ENCODE measurements at regions not wholly inside any gene's neighbourhood (a gene's known extent, or its start where the extent isn't known, plus 50 kb on each side); places are given as distances from the start of the nearest gene placed in this dataset.

DNA sequence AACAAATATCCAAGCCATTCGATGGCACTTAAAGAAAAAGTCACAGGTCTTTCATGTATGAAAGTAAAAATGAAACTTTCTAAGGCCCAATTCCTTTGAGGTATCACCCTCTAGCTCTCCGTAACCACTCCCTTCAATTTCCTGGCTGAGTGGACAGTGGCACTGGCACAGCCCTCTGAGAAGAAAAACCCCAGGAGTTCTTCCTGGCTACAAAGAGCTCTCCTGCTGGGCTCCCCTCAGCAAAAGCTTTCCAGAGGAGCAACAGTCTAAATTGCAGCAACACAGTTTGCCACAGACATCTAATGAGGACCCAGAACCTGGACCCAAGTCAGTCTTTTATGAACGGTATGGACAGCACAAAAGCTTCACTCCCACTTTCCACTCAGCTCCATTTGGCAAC, 71.8 kb downstream of the FUNDC1 start:
- H3K27me3 Mint-ChIP-seq, result no peaks in the 10 kb centered on the region
- no peak overlapping the region for H3K4me3 Mint-ChIP-seq
- ChIA-PET CTCF (no interaction called here), POLR2A (no interaction called here)
- H3K9me3 Mint-ChIP-seq, result no peaks in the 10 kb centered on the region
- ATAC-seq (no peak), DNase-seq (no peak)
- intact Hi-C loops (cut with micrococcal nuclease), result no loop called here
- H3K36me3 Mint-ChIP-seq (ENCODE audit: low read depth), result no peaks in the 10 kb centered on the region
- TF ChIP-seq, protein P1, sequence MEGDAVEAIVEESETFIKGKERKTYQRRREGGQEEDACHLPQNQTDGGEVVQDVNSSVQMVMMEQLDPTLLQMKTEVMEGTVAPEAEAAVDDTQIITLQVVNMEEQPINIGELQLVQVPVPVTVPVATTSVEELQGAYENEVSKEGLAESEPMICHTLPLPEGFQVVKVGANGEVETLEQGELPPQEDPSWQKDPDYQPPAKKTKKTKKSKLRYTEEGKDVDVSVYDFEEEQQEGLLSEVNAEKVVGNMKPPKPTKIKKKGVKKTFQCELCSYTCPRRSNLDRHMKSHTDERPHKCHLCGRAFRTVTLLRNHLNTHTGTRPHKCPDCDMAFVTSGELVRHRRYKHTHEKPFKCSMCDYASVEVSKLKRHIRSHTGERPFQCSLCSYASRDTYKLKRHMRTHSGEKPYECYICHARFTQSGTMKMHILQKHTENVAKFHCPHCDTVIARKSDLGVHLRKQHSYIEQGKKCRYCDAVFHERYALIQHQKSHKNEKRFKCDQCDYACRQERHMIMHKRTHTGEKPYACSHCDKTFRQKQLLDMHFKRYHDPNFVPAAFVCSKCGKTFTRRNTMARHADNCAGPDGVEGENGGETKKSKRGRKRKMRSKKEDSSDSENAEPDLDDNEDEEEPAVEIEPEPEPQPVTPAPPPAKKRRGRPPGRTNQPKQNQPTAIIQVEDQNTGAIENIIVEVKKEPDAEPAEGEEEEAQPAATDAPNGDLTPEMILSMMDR (IDR thresholded peaks at IDR 0.05), result no peak
- H3K27ac Mint-ChIP-seq, result no peak overlapping the region
- H3K4me1 Mint-ChIP-seq (ENCODE audit: low read depth), result no peaks in the 10 kb centered on the region

- DNase-seq (no peak), ATAC-seq (no peak)
- Mint-ChIP-seq H3K4me1 (ENCODE audit: low read depth) (no peaks in the 10 kb centered on the region), H3K36me3 (ENCODE audit: low read depth) (no peaks in the 10 kb centered on the region), H3K4me3 (no peak overlapping the region), H3K27me3 (no peaks in the 10 kb centered on the region), H3K9me3 (no peaks in the 10 kb centered on the region), H3K27ac (no peak overlapping the region)
- CTCF ChIA-PET, result no interaction called here
- intact Hi-C loops (cut with micrococcal nuclease), result no loop called here
- POLR2A ChIA-PET, result no interaction called here
- TF ChIP-seq, protein P1 (IDR thresholded peaks at IDR 0.05), result no peak
Measured at GRCh38 chrX:44462850-44463249, 79.8 kb downstream of the FUNDC1 start.

- Mint-ChIP-seq H3K27ac (no peak overlapping the region), H3K4me3 (no peak overlapping the region), H3K9me3 (no peaks in the 10 kb centered on the region), H3K36me3 (ENCODE audit: low read depth) (no peaks in the 10 kb centered on the region), H3K27me3 (no peaks in the 10 kb centered on the region), H3K4me1 (ENCODE audit: low read depth) (no peaks in the 10 kb centered on the region)
- intact Hi-C loops (cut with micrococcal nuclease), result no loop called here
- DNase-seq (no peak), ATAC-seq (no peak)
- TF ChIP-seq, protein P1 (IDR thresholded peaks at IDR 0.05), result no peak
- ChIA-PET POLR2A (no interaction called here), CTCF (no interaction called here)
Measured at GRCh38 chrX:44459501-44459900, 83.2 kb downstream of the FUNDC1 start.

DNA sequence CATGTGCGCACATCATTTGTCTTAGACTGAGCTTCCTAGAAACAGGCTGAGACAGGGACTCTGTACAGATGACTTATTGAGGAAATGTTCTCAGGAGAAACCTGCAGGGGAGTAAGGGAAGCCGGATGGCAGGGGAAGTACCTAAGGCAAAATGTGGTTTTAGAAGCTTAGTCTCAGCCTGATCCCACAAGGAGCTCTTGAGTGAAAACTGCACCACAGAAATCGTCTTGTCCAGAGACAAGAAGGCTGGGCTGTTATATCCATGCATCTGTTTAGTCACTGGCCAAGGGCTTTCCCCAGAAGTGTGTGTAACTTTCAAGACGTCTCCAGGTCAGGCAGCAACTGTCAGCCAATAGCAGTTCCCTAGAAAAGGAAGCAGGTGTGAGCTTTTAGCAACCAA, 86.0 kb downstream of the FUNDC1 start:
- no peak for ATAC-seq
- TF ChIP-seq, protein P1 (IDR thresholded peaks at IDR 0.05), result no peak
- Mint-ChIP-seq H3K4me1 (ENCODE audit: low read depth) (no peaks in the 10 kb centered on the region), H3K9me3 (no peaks in the 10 kb centered on the region), H3K27me3 (no peaks in the 10 kb centered on the region), H3K4me3 (no peak overlapping the region), H3K27ac (no peak overlapping the region), H3K36me3 (ENCODE audit: low read depth) (no peaks in the 10 kb centered on the region)
- CTCF ChIA-PET, result no interaction called here
- POLR2A ChIA-PET, result no interaction called here
- DNase-seq, result no peak
- intact Hi-C loops (cut with micrococcal nuclease), result no loop called here

DNA sequence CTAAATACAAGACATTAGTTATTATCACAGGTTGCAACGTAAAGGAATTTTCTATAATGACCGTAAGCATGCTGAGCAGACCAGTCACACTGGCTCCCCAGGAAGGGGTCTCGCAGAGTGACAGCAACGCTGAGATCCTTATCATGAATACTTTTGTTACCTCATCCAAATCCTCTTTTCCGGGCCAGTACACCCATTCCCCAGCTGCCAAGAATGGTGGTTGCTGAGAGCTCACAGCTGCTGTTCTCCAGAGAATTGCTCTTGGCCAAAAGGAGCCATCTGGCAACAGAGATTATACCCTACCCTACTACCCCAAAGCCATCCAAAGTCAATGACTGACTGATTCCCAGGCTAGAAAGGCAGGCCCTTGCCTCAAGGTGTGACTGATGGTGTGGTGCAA, 91.6 kb downstream of the FUNDC1 start:
- no peak overlapping the region for H3K27ac Mint-ChIP-seq
- no peaks in the 10 kb centered on the region for H3K36me3 Mint-ChIP-seq (ENCODE audit: low read depth)
- DNase-seq (no peak), ATAC-seq (no peak)
- no peaks in the 10 kb centered on the region for H3K4me1 Mint-ChIP-seq (ENCODE audit: low read depth)
- TF ChIP-seq, protein P1 (IDR thresholded peaks at IDR 0.05), result no peak
- intact Hi-C loops (cut with micrococcal nuclease), result no loop called here
- no peaks in the 10 kb centered on the region for H3K27me3 Mint-ChIP-seq
- no peaks in the 10 kb centered on the region for H3K9me3 Mint-ChIP-seq
- CTCF ChIA-PET, result no interaction called here
- no peak overlapping the region for H3K4me3 Mint-ChIP-seq
- POLR2A ChIA-PET, result no interaction called here
